ENCODE measurements at regions not wholly inside any gene's neighbourhood (a gene's known extent, or its start where the extent isn't known, plus 50 kb on each side); places are given as distances from the start of the nearest gene placed in this dataset.

DNA sequence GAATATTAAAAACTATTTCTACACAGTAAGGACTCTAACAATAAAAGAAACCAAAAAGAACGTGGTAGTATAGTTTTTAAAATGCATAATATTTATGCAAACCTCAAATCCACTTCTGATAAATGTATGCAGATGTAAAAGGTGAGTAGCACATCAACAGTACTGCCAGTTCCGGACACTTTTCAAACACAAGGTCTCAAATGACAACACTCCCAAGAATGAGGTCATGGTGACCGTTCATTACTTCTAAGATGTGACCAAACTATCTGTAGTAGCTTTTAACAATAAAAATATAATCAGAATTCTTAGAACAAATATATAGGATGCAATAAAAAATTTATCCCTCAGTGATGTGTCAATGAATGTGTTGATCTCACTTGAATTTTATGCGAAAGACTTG, 238.7 kb upstream of the NREP start:
- no peak overlapping the region for H3K4me3 ChIP-seq (ENCODE audit: low read depth, low read length)
- H3K4me1 ChIP-seq: no peaks in the 10 kb centered on the region
- Mint-ChIP-seq H3K27me3 (ENCODE audit: insufficient read depth, unreplicated experiment) (peaks cover 7% of the 10 kb centered on the region), H3K4me3 (ENCODE audit: unreplicated experiment) (no peak overlapping the region), H3K9me3 (ENCODE audit: unreplicated experiment) (no peaks in the 10 kb centered on the region), H3K27ac (ENCODE audit: unreplicated experiment) (no peak overlapping the region), H3K36me3 (ENCODE audit: insufficient read depth, unreplicated experiment) (no peaks in the 10 kb centered on the region), H3K4me1 (ENCODE audit: low read depth, unreplicated experiment) (no peaks in the 10 kb centered on the region)
- no peaks in the 10 kb centered on the region for H3K27me3 ChIP-seq (replicated peaks; ENCODE audit: control insufficient read depth, insufficient read depth, low read length)
- intact Hi-C loops (cut with micrococcal nuclease; ENCODE audit: unreplicated experiment): no loop called here
- H3K36me3 ChIP-seq (ENCODE audit: control insufficient read depth, insufficient read depth, low read length): no peaks in the 10 kb centered on the region
- CTCF ChIA-PET: no interaction called here
- POLR2A ChIA-PET: no interaction called here
- DNase-seq: no peak
- TF ChIP-seq, protein P1, sequence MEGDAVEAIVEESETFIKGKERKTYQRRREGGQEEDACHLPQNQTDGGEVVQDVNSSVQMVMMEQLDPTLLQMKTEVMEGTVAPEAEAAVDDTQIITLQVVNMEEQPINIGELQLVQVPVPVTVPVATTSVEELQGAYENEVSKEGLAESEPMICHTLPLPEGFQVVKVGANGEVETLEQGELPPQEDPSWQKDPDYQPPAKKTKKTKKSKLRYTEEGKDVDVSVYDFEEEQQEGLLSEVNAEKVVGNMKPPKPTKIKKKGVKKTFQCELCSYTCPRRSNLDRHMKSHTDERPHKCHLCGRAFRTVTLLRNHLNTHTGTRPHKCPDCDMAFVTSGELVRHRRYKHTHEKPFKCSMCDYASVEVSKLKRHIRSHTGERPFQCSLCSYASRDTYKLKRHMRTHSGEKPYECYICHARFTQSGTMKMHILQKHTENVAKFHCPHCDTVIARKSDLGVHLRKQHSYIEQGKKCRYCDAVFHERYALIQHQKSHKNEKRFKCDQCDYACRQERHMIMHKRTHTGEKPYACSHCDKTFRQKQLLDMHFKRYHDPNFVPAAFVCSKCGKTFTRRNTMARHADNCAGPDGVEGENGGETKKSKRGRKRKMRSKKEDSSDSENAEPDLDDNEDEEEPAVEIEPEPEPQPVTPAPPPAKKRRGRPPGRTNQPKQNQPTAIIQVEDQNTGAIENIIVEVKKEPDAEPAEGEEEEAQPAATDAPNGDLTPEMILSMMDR (IDR thresholded peaks at IDR 0.05; ENCODE audit: insufficient read depth in 1 of 2, low read depth in 1 of 2, low read length in 1 of 2, severe bottlenecking in 1 of 2, unreplicated experiment in 1 of 2): no peak
- no TSS peak for BruUV-seq (replicated peaks)
- no peaks in the 10 kb centered on the region for H3K9me3 ChIP-seq

- ChIA-PET POLR2A (no interaction called here), CTCF (no interaction called here)
- no TSS peak for BruUV-seq (replicated peaks)
- no peak overlapping the region for H3K4me3 ChIP-seq (ENCODE audit: low read depth, low read length)
- intact Hi-C loops (cut with micrococcal nuclease; ENCODE audit: unreplicated experiment): no loop called here
- H3K4me1 ChIP-seq: no peaks in the 10 kb centered on the region
- TF ChIP-seq, protein P1 (IDR thresholded peaks at IDR 0.05; ENCODE audit: insufficient read depth in 1 of 2, low read depth in 1 of 2, low read length in 1 of 2, severe bottlenecking in 1 of 2, unreplicated experiment in 1 of 2): no peak
- no peaks in the 10 kb centered on the region for H3K9me3 ChIP-seq
- H3K36me3 Mint-ChIP-seq (ENCODE audit: insufficient read depth, unreplicated experiment): no peaks in the 10 kb centered on the region
- H3K27ac Mint-ChIP-seq (ENCODE audit: unreplicated experiment): no peak overlapping the region
- peaks cover 4% of the 10 kb centered on the region for H3K27me3 Mint-ChIP-seq (ENCODE audit: insufficient read depth, unreplicated experiment)
- no peak overlapping the region for H3K4me3 Mint-ChIP-seq (ENCODE audit: unreplicated experiment)
- no peaks in the 10 kb centered on the region for H3K36me3 ChIP-seq (ENCODE audit: control insufficient read depth, insufficient read depth, low read length)
- H3K4me1 Mint-ChIP-seq (ENCODE audit: low read depth, unreplicated experiment): no peaks in the 10 kb centered on the region
- no peaks in the 10 kb centered on the region for H3K27me3 ChIP-seq (replicated peaks; ENCODE audit: control insufficient read depth, insufficient read depth, low read length)
- H3K9me3 Mint-ChIP-seq (ENCODE audit: unreplicated experiment): peaks cover 9% of the 10 kb centered on the region
- no peak for DNase-seq
Observed at GRCh38 chr5:111993242-111993641, 236.2 kb upstream of the NREP start.

DNA sequence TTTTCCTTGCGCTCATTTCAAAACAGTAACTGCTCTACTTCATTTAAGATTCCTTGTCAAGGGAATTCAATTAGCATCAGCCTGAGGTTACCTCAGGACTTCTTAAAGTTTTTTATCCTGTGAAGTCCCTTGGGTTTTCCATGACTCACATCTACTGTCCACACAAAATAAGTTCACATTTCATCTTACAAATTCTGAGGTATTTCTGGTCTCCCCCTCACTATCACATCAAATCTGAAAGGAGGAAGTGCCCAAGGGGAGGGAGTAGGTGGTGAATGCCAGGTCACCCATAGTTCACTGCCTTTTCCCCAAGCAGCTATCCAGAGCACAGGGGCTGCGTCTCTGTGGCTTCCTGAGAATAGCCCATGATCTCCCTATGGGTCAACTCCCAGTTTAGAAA, 227.1 kb upstream of the NREP start:
- H3K9me3 ChIP-seq: no peaks in the 10 kb centered on the region
- no peaks in the 10 kb centered on the region for H3K27me3 ChIP-seq (replicated peaks; ENCODE audit: control insufficient read depth, insufficient read depth, low read length)
- CTCF ChIA-PET: no interaction called here
- H3K36me3 ChIP-seq (ENCODE audit: control insufficient read depth, insufficient read depth, low read length): no peaks in the 10 kb centered on the region
- no peak for DNase-seq
- no peaks in the 10 kb centered on the region for H3K4me1 ChIP-seq
- intact Hi-C loops (cut with micrococcal nuclease; ENCODE audit: unreplicated experiment): no loop called here
- no peak overlapping the region for H3K4me3 ChIP-seq (ENCODE audit: low read depth, low read length)
- no TSS peak for BruUV-seq (replicated peaks)
- peaks cover 3% of the 10 kb centered on the region for H3K27me3 Mint-ChIP-seq (ENCODE audit: insufficient read depth, unreplicated experiment)
- H3K4me1 Mint-ChIP-seq (ENCODE audit: low read depth, unreplicated experiment): no peaks in the 10 kb centered on the region
- H3K36me3 Mint-ChIP-seq (ENCODE audit: insufficient read depth, unreplicated experiment): no peaks in the 10 kb centered on the region
- H3K27ac Mint-ChIP-seq (ENCODE audit: unreplicated experiment): no peak overlapping the region
- POLR2A ChIA-PET: no interaction called here
- peaks cover 6% of the 10 kb centered on the region for H3K9me3 Mint-ChIP-seq (ENCODE audit: unreplicated experiment)
- no peak overlapping the region for H3K4me3 Mint-ChIP-seq (ENCODE audit: unreplicated experiment)
- TF ChIP-seq, protein P1 (IDR thresholded peaks at IDR 0.05; ENCODE audit: insufficient read depth in 1 of 2, low read depth in 1 of 2, low read length in 1 of 2, severe bottlenecking in 1 of 2, unreplicated experiment in 1 of 2): no peak

Data from Caco-2 (cell line).